DND-41 (cell line): ENCODE measurements at regions not wholly inside any gene's neighbourhood (a gene's known extent, or its start where the extent isn't known, plus 50 kb on each side); places are given as distances from the start of the nearest gene placed in this dataset.
"Not testable (repeated sequence)": the region's sequence is repeated elsewhere in the genome, so short reads cannot be mapped to it uniquely, and the experiment has no call there.

Experiments
- ATAC-seq: fragments of 200-7000 bp; cut with Tn5 transposase; 3 replicates; pipeline ENCODE4 v1.9.1; 2021; ENCODE audit warnings: low read depth; ENCODE audit not compliant: insufficient read depth
- DNase-seq: peaks from one replicate; pipeline ENCODE4 v3.0.0-alpha.2; 2020
- H2AFZ ChIP-seq: 2 replicates; pipeline ENCODE4 v1.6.0; 2012; ENCODE audit warnings: low read depth, low read length
- H3K27ac ChIP-seq: 2 replicates; pipeline ENCODE4 v1.5.1; 2012; ENCODE audit warnings: low read length, inconsistent platforms
- H3K27me3 ChIP-seq: fragments of 200-600 bp; sonication (generic); 2 replicates; pipeline ENCODE4 v1.6.0; 2012; ENCODE audit warnings: low read length, mild to moderate bottlenecking, inconsistent platforms; ENCODE audit not compliant: insufficient read depth, poor library complexity
- H3K36me3 ChIP-seq: 2 replicates; pipeline ENCODE4 v1.5.1; 2012; ENCODE audit warnings: low read length, inconsistent platforms; ENCODE audit not compliant: insufficient read depth
- H3K4me1 ChIP-seq: 2 replicates; pipeline ENCODE4 v1.5.1; 2012; ENCODE audit warnings: mild to moderate bottlenecking, low read length; ENCODE audit not compliant: insufficient read depth
- H3K4me2 ChIP-seq: 2 replicates; pipeline ENCODE4 v1.6.0; 2012; ENCODE audit warnings: mild to moderate bottlenecking, moderate library complexity, low read length, inconsistent platforms; ENCODE audit not compliant: insufficient read depth
- H3K4me3 ChIP-seq, 2 experiments: fragments of 200-600 bp in 1 of 2; shearing (Covaris generic) in 1 of 2; 2 replicates each; pipeline ENCODE4 v1.5.1; 2012 to 2016; ENCODE audit warnings: inconsistent platforms in 2 of 2, low read length in 2 of 2, mild to moderate bottlenecking in 2 of 2, low read depth in 1 of 2, moderate library complexity in 1 of 2
- H3K79me2 ChIP-seq: 2 replicates; pipeline ENCODE4 v1.6.0; 2012; ENCODE audit warnings: low read length, inconsistent platforms; ENCODE audit not compliant: insufficient read depth
- H3K9ac ChIP-seq: 2 replicates; pipeline ENCODE4 v1.6.0; 2012; ENCODE audit warnings: low read depth, mild to moderate bottlenecking, inconsistent platforms, low read length, moderate library complexity
- H3K9me3 ChIP-seq: 2 replicates; pipeline ENCODE4 v1.5.1; 2012; ENCODE audit warnings: low read length, moderate library complexity, mild to moderate bottlenecking, inconsistent platforms; ENCODE audit not compliant: insufficient read depth, severe bottlenecking
- H4K20me1 ChIP-seq: 2 replicates; pipeline ENCODE4 v1.6.0; 2012; ENCODE audit warnings: low read length; ENCODE audit not compliant: insufficient read depth

DNA sequence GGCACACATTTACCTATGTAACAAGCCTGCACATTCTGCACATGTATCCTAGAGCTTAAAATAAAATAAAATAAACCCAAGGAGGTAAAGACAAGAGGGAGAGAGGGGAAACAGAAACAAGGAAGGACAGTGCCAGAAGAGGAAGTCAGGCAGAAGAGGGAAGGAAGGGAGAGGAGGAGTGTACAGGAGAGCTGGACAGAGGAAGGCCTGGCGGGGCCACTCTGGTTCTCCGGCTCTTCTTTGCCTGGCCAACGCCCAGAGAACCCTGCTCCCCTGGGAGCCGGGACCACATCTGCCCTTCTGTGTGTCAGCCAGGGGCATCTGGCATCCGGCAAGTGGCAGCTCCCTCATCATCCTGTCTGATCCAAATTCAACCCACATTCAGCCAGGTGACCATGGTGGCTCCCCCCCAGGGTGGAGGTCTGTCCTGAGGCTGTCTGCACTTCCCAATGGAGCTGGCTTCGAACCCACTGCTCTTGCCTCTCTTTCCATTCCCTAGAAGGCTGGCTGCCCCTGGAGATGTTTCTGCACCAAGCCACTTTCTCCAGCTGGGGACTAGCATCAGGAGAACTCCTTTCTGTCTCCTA is 55.5 kb upstream of the RABL2A start:
- H3K4me1 ChIP-seq, H3K27ac ChIP-seq, H3K4me2 ChIP-seq, H3K4me3 ChIP-seq, H4K20me1 ChIP-seq, H3K9me3 ChIP-seq, H3K36me3 ChIP-seq, H3K27me3 ChIP-seq, H3K9ac ChIP-seq, DNase-seq, ATAC-seq, H3K79me2 ChIP-seq, H2AFZ ChIP-seq: not testable (repeated sequence)

DNA sequence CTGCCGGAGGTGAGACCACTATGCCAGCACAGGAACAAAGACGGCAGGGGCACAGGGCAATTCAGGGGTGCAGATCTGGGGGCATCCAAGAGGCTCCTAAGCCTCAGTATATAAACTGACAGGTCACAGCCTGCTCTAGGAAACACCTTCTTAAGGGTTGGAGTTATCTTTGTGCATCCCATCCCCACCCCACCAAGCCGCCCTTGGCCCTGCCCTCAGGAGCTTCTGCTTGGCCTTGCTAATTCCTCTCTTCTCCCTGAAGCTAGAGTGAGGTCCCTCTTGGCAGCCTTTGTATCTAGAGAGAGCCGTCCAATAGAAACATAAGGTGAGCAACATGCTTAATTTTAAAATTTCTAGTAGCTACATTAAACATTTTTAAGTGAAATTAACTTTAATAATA is 51.3 kb upstream of the RABL2A start:
- DNase-seq, H3K4me2 ChIP-seq, H4K20me1 ChIP-seq, H3K36me3 ChIP-seq, H3K4me1 ChIP-seq, H3K4me3 ChIP-seq, H3K79me2 ChIP-seq, ATAC-seq, H3K27me3 ChIP-seq, H3K27ac ChIP-seq, H3K9ac ChIP-seq, H2AFZ ChIP-seq, H3K9me3 ChIP-seq: not testable (repeated sequence)

DNA sequence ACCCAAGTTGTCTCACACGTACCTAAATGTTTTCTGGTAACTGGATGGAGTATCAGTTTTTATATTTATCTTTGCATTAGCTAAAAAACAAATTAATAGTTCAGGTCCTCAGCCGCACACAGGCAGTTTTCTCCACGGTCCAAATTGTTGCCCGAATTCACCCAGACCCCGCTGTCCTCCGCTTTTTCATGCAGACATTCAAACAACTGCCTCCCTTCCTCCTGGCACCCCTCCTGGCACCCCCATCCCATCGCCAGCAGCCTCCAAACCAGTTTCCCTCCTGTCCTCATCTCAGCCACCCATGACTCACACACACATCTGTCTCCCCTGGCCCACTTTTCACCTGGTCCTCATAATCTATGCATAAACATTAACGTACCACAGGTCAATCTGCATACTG is 50.7 kb upstream of the RABL2A start:
- H3K9ac ChIP-seq, DNase-seq, H3K79me2 ChIP-seq, H3K36me3 ChIP-seq, H3K4me3 ChIP-seq, H3K4me1 ChIP-seq, H3K4me2 ChIP-seq, H4K20me1 ChIP-seq, H2AFZ ChIP-seq, H3K27ac ChIP-seq, ATAC-seq, H3K27me3 ChIP-seq, H3K9me3 ChIP-seq: not testable (repeated sequence)
